Neural cell (in vitro differentiated cells): ENCODE measurements at regions not wholly inside any gene's neighbourhood (a gene's known extent, or its start where the extent isn't known, plus 50 kb on each side); places are given as distances from the start of the nearest gene placed in this dataset.
"Not testable (repeated sequence)": the region's sequence is repeated elsewhere in the genome, so short reads cannot be mapped to it uniquely, and the experiment has no call there.

Experiments used
- H2AFZ ChIP-seq: fragments of 200-600, 300-800 bp; sonication (generic), shearing (Covaris generic); 2 replicates; pipeline ENCODE4 v1.6.0; 2014; ENCODE audit warnings: low read depth, mild to moderate bottlenecking, antibody characterized with exemption, low read length, moderate library complexity
- H3F3A ChIP-seq: fragments of 200-600 bp; shearing (Covaris generic); 2 replicates; pipeline ENCODE4 v1.6.1; 2016; ENCODE audit warnings: mild to moderate bottlenecking, moderate library complexity, mixed read lengths, antibody characterized with exemption, low read length; ENCODE audit not compliant: insufficient read depth, poor library complexity, severe bottlenecking
- H3K27ac ChIP-seq: fragments of 200-600, 300-800 bp; sonication (generic), shearing (Covaris generic); 2 replicates; pipeline ENCODE4 v1.5.1; 2014; ENCODE audit warnings: mild to moderate bottlenecking, low read length, moderate library complexity
- H3K27me3 ChIP-seq: fragments of 300-800, 200-600 bp; sonication (generic), shearing (Covaris generic); 2 replicates; pipeline ENCODE4 v1.6.0; 2014; ENCODE audit warnings: mild to moderate bottlenecking, low read depth, low read length, moderate library complexity; ENCODE audit not compliant: insufficient read depth
- H3K36me3 ChIP-seq: fragments of 300-800, 200-600 bp; sonication (generic), shearing (Covaris generic); 2 replicates; pipeline ENCODE4 v1.5.1; 2014; ENCODE audit warnings: mild to moderate bottlenecking, antibody characterized with exemption, low read length, moderate library complexity; ENCODE audit not compliant: insufficient read depth
- H3K4me2 ChIP-seq: fragments of 300-800, 200-600 bp; sonication (generic), shearing (Covaris generic); 2 replicates; pipeline ENCODE4 v1.6.0; 2014; ENCODE audit warnings: mild to moderate bottlenecking, low read length
- H3K4me3 ChIP-seq: fragments of 300-800, 200-600 bp; sonication (generic), shearing (Covaris generic); 2 replicates; pipeline ENCODE4 v1.5.1; 2014; ENCODE audit warnings: mild to moderate bottlenecking, low read length, moderate library complexity
- H3K79me2 ChIP-seq: fragments of 200-600 bp; shearing (Covaris generic); replicated peaks from 2 replicates; pipeline ENCODE4 v1.6.0; 2014; ENCODE audit warnings: mild to moderate bottlenecking, low read length, moderate library complexity; ENCODE audit not compliant: insufficient read depth
- H3K9ac ChIP-seq: fragments of 300-800, 200-600 bp; sonication (generic), shearing (Covaris generic); 2 replicates; pipeline ENCODE4 v1.6.1; 2016; ENCODE audit warnings: mild to moderate bottlenecking, low read length, mixed read lengths
- H3K9me2 ChIP-seq: fragments of 200-600 bp; shearing (Covaris generic); 2 replicates; pipeline ENCODE4 v1.6.1; 2016; ENCODE audit warnings: mild to moderate bottlenecking, low read length, mixed read lengths; ENCODE audit not compliant: insufficient read depth
- H3K9me3 ChIP-seq: fragments of 200-600, 300-800 bp; sonication (generic), shearing (Covaris generic); 2 replicates; pipeline ENCODE4 v1.6.1; 2016; ENCODE audit warnings: mild to moderate bottlenecking, mixed run types, low read length, moderate library complexity, mixed read lengths
- H4K20me1 ChIP-seq: fragments of 200-600 bp; shearing (Covaris generic); 2 replicates; pipeline ENCODE4 v1.6.1; 2016; ENCODE audit warnings: mild to moderate bottlenecking, mixed run types; ENCODE audit not compliant: insufficient read depth
- CTCF ChIP-seq: fragments of 450-650 bp; IDR thresholded peaks from 2 replicates; pipeline ENCODE4 v1.5.1; 2014; ENCODE audit warnings: antibody characterized with exemption, mild to moderate bottlenecking, moderate library complexity; ENCODE audit not compliant: poor library complexity, severe bottlenecking
- EP300 ChIP-seq: fragments of 450-650 bp; conservative IDR thresholded peaks from 2 replicates; pipeline ENCODE4 v1.6.1; 2014; ENCODE audit warnings: antibody characterized with exemption, mild to moderate bottlenecking, moderate library complexity; ENCODE audit not compliant: poor library complexity, severe bottlenecking
- EZH2 ChIP-seq: fragments of 200-600, 300-800 bp; shearing (Covaris generic), sonication (generic); IDR thresholded peaks from 2 replicates; pipeline ENCODE4 v1.6.1; 2014; ENCODE audit warnings: antibody characterized with exemption, low read length, borderline replicate concordance, mild to moderate bottlenecking; ENCODE audit not compliant: insufficient read depth, poor library complexity, severe bottlenecking
- MXI1 ChIP-seq: fragments of 450-650 bp; conservative IDR thresholded peaks from 2 replicates; pipeline ENCODE4 v1.6.1; 2014; ENCODE audit warnings: antibody characterized with exemption, mild to moderate bottlenecking; ENCODE audit not compliant: poor library complexity, severe bottlenecking
- POLR2AphosphoS5 ChIP-seq: IDR thresholded peaks from 2 replicates; pipeline ENCODE4 v1.6.1; 2012
- RAD21 ChIP-seq: fragments of 450-650 bp; conservative IDR thresholded peaks from 2 replicates; pipeline ENCODE4 v1.6.1; 2014; ENCODE audit warnings: antibody characterized with exemption, mild to moderate bottlenecking, moderate library complexity
- REST ChIP-seq: IDR thresholded peaks from 2 replicates; pipeline ENCODE4 v1.6.1; 2012; ENCODE audit warnings: borderline replicate concordance
- SMC3 ChIP-seq: fragments of 450-650 bp; conservative IDR thresholded peaks from 2 replicates; pipeline ENCODE4 v1.6.1; 2014; ENCODE audit warnings: antibody characterized with exemption, mild to moderate bottlenecking, moderate library complexity; ENCODE audit not compliant: poor library complexity
- TAF1 ChIP-seq: IDR thresholded peaks from 2 replicates; pipeline ENCODE4 v1.6.1; 2012; ENCODE audit warnings: low read depth

- Histone ChIP-seq H3K27ac (peak overlapping the region; percentile 69), H3K9ac (peak overlapping the region; percentile 22), H2AFZ (peak overlapping the region; percentile 6)
- not testable (repeated sequence) for H3F3A ChIP-seq, H4K20me1 ChIP-seq, H3K4me3 ChIP-seq, H3K36me3 ChIP-seq, H3K9me3 ChIP-seq, H3K4me2 ChIP-seq, H3K27me3 ChIP-seq, H3K79me2 ChIP-seq, H3K9me2 ChIP-seq
- peak; percentile 16 for TF ChIP-seq RAD21
- peak; percentile 15 for TF ChIP-seq EP300
Observed at GRCh38 chrX:1847790-1848189, 232.9 kb downstream of the ASMT start.

- H3K27me3 ChIP-seq = no peaks in the 10 kb centered on the region
- H3K27ac ChIP-seq = no peak overlapping the region
- no peak overlapping the region for H2AFZ ChIP-seq
- H3K36me3 ChIP-seq = no peaks in the 10 kb centered on the region
- H4K20me1 ChIP-seq = no peaks in the 10 kb centered on the region
- H3K4me2 ChIP-seq = no peak overlapping the region
- no peaks in the 10 kb centered on the region for H3F3A ChIP-seq
- no peaks in the 10 kb centered on the region for H3K9me3 ChIP-seq
- no peak for TF ChIP-seq EP300
- no peak for TF ChIP-seq POLR2AphosphoS5
- no peak for TF ChIP-seq REST
- TF ChIP-seq MXI1 = no peak
- TF ChIP-seq CTCF = no peak
- no peak for TF ChIP-seq EZH2
- no peak for TF ChIP-seq TAF1
- TF ChIP-seq SMC3 = no peak
- TF ChIP-seq RAD21 = no peak
- H3K79me2 ChIP-seq = no peaks in the 10 kb centered on the region
- H3K9ac ChIP-seq = no peak overlapping the region
- H3K9me2 ChIP-seq = no peaks in the 10 kb centered on the region
- no peak overlapping the region for H3K4me3 ChIP-seq
Observed at GRCh38 chrX:1851527-1851926, 236.7 kb downstream of the ASMT start.

GRCh38 chrX:1852082-1852481 is 237.2 kb downstream of the ASMT start:
- H3K36me3 ChIP-seq = no peaks in the 10 kb centered on the region
- H3K9me2 ChIP-seq = no peaks in the 10 kb centered on the region
- H3K27me3 ChIP-seq = no peaks in the 10 kb centered on the region
- H3K4me2 ChIP-seq = no peak overlapping the region
- H4K20me1 ChIP-seq = no peaks in the 10 kb centered on the region
- H3K27ac ChIP-seq = no peak overlapping the region
- H3K9me3 ChIP-seq = no peaks in the 10 kb centered on the region
- H3K79me2 ChIP-seq = no peaks in the 10 kb centered on the region
- no peak overlapping the region for H3K9ac ChIP-seq
- no peak overlapping the region for H3K4me3 ChIP-seq
- TF ChIP-seq EP300 = no peak
- TF ChIP-seq REST = no peak
- TF ChIP-seq TAF1 = no peak
- no peak for TF ChIP-seq EZH2
- TF ChIP-seq CTCF = no peak
- no peak for TF ChIP-seq MXI1
- no peak for TF ChIP-seq SMC3
- TF ChIP-seq RAD21 = no peak
- TF ChIP-seq POLR2AphosphoS5 = no peak
- no peaks in the 10 kb centered on the region for H3F3A ChIP-seq
- H2AFZ ChIP-seq = no peak overlapping the region
